ENCODE measurements at regions not wholly inside any gene's neighbourhood (a gene's known extent, or its start where the extent isn't known, plus 50 kb on each side); places are given as distances from the start of the nearest gene placed in this dataset.

- TF ChIP-seq, protein P1, sequence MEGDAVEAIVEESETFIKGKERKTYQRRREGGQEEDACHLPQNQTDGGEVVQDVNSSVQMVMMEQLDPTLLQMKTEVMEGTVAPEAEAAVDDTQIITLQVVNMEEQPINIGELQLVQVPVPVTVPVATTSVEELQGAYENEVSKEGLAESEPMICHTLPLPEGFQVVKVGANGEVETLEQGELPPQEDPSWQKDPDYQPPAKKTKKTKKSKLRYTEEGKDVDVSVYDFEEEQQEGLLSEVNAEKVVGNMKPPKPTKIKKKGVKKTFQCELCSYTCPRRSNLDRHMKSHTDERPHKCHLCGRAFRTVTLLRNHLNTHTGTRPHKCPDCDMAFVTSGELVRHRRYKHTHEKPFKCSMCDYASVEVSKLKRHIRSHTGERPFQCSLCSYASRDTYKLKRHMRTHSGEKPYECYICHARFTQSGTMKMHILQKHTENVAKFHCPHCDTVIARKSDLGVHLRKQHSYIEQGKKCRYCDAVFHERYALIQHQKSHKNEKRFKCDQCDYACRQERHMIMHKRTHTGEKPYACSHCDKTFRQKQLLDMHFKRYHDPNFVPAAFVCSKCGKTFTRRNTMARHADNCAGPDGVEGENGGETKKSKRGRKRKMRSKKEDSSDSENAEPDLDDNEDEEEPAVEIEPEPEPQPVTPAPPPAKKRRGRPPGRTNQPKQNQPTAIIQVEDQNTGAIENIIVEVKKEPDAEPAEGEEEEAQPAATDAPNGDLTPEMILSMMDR (IDR thresholded peaks at IDR 0.05) = no peak
- no peak for TF ChIP-seq ZFX (IDR thresholded peaks at IDR 0.05; ENCODE audit: borderline replicate concordance)
These were observed 201.2 kb downstream of the ASB1 start for GRCh38 chr2:238627899-238628298.
